Right atrium auricular region (tissue), 2 donors: ENCODE measurements at regions not wholly inside any gene's neighbourhood (a gene's known extent, or its start where the extent isn't known, plus 50 kb on each side); places are given as distances from the start of the nearest gene placed in this dataset.
"Not testable (repeated sequence)": the region's sequence is repeated elsewhere in the genome, so short reads cannot be mapped to it uniquely, and the experiment has no call there.

Experiments used
- DNase-seq: peaks from one replicate; pipeline ENCODE4 v3.0.0-alpha.2; 2019; ENCODE audit warnings: low spot score
- H3K27ac ChIP-seq, 2 donors: fragments of 200-600 bp; sonication (generic); 1 replicate in 1 of 2; 2 replicates in 1 of 2; pipeline ENCODE4 v1.5.1; 2016 to 2019
- H3K27me3 ChIP-seq, 2 donors: fragments of 200-600 bp; sonication (generic); one replicate each; pipeline versions ENCODE4 v1.5.1 to v1.6.0; 2017 to 2019
- H3K36me3 ChIP-seq: fragments of 200-600 bp; sonication (generic); one replicate; pipeline ENCODE4 v1.5.1; 2016
- H3K4me1 ChIP-seq, 2 donors: fragments of 200-600 bp; sonication (generic); one replicate each; pipeline versions ENCODE4 v1.5.1 to v1.6.0; 2017 to 2019
- H3K4me3 ChIP-seq, 2 donors: fragments of 200-600 bp; sonication (generic); 1 replicate in 1 of 2; 2 replicates in 1 of 2; pipeline ENCODE4 v1.5.1; 2017 to 2019; ENCODE audit warnings: mild to moderate bottlenecking in 1 of 2, moderate library complexity in 1 of 2
- H3K9me3 ChIP-seq, 2 donors: fragments of 200-600 bp; sonication (generic); one replicate each; pipeline ENCODE4 v1.5.1; 2019
- TF ChIP-seq, protein P1 (sequence below), 2 donors: fragments of 200-600 bp; sonication (generic); IDR thresholded peaks; one replicate each; pipeline ENCODE4 v1.5.1; 2019; ENCODE audit warnings: antibody characterized with exemption in 2 of 2

DNA sequence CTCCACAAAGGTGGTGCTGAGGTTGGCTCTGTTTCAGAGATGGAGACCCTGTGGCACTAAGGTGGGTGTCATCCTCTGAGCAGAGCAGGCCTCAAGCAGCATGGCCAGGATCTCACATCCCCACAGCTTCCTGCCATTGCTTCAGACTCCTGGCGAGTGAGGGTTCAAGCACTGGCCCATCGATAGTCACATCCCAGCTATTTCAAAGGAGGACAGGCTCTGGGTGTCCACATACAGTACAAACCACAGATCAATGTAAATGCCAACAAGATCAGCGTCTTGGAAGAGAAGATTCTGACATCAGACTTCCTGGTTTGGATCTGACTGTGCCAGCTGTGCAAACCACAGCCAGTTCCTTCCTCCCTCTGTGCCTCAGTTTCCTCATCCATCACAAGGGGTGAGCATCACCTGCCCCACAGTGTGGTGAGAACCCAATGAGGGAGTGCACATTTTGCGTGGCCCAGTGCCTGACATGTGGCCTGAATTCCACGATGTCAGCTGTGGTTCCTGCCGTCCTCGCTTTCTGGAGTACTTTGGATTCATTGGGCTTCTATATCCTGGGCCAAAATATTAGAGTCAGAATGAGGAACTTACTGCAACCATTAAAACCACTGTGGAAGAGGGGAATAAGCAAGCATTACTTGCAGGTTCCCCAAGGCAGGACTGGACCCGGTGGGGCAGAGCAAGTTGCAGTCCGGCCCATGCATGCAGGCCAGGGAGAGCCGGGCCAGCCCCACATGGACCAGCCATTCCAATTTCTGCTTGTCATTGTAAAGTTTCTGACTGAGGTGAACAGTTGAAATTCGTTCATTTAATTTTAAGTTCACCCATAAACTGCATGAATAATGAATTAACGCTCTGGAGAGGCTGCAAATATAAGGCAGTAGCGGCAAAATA is 236.0 kb downstream of the TTLL2 start:
- Histone ChIP-seq H3K4me3 (no peak overlapping the region), H3K4me1 (peaks cover 0 to 18% of the 10 kb centered on the region in 2 donors), H3K27ac (no peak overlapping the region), H3K36me3 (no peaks in the 10 kb centered on the region), H3K9me3 (peaks cover 0 to 11% of the 10 kb centered on the region in 2 donors), H3K27me3 (no peaks in the 10 kb centered on the region)
- TF ChIP-seq, protein P1, sequence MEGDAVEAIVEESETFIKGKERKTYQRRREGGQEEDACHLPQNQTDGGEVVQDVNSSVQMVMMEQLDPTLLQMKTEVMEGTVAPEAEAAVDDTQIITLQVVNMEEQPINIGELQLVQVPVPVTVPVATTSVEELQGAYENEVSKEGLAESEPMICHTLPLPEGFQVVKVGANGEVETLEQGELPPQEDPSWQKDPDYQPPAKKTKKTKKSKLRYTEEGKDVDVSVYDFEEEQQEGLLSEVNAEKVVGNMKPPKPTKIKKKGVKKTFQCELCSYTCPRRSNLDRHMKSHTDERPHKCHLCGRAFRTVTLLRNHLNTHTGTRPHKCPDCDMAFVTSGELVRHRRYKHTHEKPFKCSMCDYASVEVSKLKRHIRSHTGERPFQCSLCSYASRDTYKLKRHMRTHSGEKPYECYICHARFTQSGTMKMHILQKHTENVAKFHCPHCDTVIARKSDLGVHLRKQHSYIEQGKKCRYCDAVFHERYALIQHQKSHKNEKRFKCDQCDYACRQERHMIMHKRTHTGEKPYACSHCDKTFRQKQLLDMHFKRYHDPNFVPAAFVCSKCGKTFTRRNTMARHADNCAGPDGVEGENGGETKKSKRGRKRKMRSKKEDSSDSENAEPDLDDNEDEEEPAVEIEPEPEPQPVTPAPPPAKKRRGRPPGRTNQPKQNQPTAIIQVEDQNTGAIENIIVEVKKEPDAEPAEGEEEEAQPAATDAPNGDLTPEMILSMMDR (IDR thresholded peaks at IDR 0.05): no peak
- no peak for DNase-seq

DNA sequence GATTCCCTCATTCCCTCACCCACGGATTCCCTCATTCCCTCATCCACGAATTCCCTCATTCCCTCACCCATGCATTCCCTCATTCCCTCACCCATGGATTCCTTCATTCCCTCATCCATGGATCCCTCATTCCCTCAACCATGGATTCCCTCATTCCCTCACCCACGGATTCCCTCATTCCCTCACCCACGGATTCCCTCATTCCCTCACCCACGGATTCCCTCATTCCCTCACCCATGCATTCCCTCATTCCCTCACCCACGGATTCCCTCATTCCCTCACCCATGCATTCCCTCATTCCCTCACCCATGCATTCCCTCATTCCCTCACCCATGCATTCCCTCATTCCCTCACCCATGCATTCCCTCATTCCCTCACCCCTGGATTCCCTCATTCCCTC is 238.0 kb downstream of the TTLL2 start:
- not testable (repeated sequence) for DNase-seq, H3K36me3 ChIP-seq, H3K9me3 ChIP-seq, H3K27me3 ChIP-seq, H3K27ac ChIP-seq, H3K4me3 ChIP-seq
- peaks cover 0 to 37% of the 10 kb centered on the region in 2 donors for H3K4me1 ChIP-seq

DNA sequence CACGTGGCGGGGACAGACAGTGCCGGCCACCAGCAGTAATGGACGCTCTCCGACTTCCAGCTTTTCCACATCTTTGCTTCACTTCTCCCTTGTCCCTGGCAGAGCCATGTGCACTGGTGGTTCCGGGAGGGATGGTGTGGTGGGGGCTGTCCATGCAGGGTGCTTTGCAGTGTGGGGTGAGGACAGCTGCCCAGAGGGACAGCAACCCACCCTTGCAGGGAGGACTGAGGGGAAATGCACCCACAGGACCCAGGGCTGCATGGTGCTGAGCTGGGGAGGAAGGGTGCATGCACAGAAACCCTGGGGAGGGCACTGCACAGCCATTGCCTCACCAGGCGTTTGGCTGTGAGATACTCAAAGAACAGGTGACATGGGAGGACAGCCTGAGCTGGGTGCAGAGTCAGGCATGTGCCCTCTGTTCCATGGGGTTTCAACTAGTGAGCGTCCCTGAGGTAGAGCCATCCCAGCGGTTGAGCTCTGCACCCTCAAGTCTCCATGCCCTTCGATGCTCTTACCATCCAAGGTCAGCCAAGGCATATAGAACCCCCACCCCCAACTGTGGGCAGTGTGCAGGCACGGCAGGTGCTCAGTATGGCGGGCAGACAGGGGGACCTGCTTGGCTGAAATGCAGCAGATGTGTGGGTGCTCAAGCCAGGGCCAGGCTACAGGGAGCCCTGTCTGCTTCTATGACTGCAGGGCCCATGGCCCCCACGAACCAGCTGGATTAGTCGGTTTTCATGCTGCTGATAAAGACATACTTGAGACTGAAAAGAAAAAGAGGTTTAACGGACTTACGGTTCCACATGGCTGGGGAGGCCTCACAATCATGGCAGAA is 239.7 kb downstream of the TTLL2 start:
- no peak for DNase-seq
- H3K4me1 ChIP-seq: peaks cover 0 to 27% of the 10 kb centered on the region in 2 donors
- no peaks in the 10 kb centered on the region for H3K9me3 ChIP-seq
- no peak overlapping the region for H3K27ac ChIP-seq
- H3K36me3 ChIP-seq: no peaks in the 10 kb centered on the region
- no peaks in the 10 kb centered on the region for H3K27me3 ChIP-seq
- H3K4me3 ChIP-seq: no peak overlapping the region
- TF ChIP-seq, protein P1 (IDR thresholded peaks at IDR 0.05): no peak

DNA sequence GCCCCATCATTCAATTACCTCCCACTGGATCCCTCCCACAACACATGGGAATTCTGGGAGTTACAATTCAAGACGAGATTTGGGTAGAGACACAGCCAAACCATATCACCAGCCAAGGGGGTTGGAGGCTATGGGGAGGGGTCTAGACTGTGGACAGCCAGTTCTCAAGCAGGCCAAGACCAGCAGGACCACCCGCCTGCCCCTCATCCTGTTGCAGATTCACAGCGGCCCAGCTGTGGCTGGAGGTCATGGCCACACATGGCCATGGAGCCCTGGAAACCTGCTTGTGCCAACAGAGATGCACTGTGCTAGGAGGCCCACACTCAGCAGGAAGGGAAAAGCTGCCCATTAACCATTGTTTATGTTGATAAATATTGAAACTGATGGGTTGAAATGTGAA is 240.5 kb downstream of the TTLL2 start:
- Histone ChIP-seq H3K4me1 (peaks cover 0 to 27% of the 10 kb centered on the region in 2 donors), H3K9me3 (no peaks in the 10 kb centered on the region), H3K27me3 (no peaks in the 10 kb centered on the region), H3K27ac (no peak overlapping the region), H3K36me3 (no peaks in the 10 kb centered on the region), H3K4me3 (no peak overlapping the region)
- DNase-seq: no peak
- TF ChIP-seq, protein P1 (IDR thresholded peaks at IDR 0.05): no peak

DNA sequence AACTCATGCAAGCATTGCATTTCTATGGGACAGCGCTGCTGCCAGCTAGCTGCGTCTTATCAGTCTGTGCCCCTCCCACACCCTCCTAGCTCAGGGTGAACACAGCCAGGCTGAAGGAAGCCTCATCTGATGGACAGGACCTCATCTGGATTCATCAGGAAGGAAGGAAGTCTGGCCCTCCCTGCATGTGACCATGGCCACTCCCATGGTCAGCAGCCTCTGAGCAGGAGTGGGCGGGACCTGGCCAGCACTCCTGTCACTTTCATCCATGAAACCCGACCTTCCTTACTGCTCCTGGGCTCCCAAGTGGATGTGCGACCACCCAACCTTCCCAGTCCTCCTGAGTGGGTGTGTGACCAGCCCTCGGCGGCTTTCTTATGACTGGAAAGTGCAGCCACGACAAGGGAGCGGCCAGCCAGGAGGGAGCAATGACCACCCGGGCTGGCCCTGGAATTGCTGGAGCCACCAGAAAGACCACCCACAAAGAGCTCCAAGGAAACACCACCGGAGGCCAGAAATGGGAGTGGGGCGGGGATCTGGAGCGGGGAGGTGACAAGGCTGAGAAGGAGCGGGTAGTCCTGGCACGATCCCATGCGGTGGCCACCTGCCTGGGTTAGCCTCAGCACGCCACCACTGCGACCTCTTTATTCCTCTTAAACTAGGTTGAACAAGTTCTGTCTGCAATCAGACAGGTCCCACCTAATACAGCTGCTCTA is 241.2 kb downstream of the TTLL2 start:
- Histone ChIP-seq H3K27ac (peak overlapping the region in 1 of 2 donors; percentile 39), H3K9me3 (no peaks in the 10 kb centered on the region), H3K36me3 (no peaks in the 10 kb centered on the region), H3K4me1 (peaks cover 0 to 27% of the 10 kb centered on the region in 2 donors), H3K4me3 (no peak overlapping the region), H3K27me3 (no peaks in the 10 kb centered on the region)
- peak; percentile 68 for DNase-seq
- TF ChIP-seq, protein P1 (IDR thresholded peaks at IDR 0.05): no peak
